GM21360 (cell line): ENCODE measurements at regions not wholly inside any gene's neighbourhood (a gene's known extent, or its start where the extent isn't known, plus 50 kb on each side); places are given as distances from the start of the nearest gene placed in this dataset.
"Not testable (repeated sequence)": the region's sequence is repeated elsewhere in the genome, so short reads cannot be mapped to it uniquely, and the experiment has no call there.

Experiments
- ATAC-seq: cut with Tn5 transposase; IDR thresholded peaks from one replicate; pipeline ENCODE4 v1.9.1; 2021; ENCODE audit warnings: mild to moderate bottlenecking, moderate library complexity; ENCODE audit not compliant: unreplicated experiment

DNA sequence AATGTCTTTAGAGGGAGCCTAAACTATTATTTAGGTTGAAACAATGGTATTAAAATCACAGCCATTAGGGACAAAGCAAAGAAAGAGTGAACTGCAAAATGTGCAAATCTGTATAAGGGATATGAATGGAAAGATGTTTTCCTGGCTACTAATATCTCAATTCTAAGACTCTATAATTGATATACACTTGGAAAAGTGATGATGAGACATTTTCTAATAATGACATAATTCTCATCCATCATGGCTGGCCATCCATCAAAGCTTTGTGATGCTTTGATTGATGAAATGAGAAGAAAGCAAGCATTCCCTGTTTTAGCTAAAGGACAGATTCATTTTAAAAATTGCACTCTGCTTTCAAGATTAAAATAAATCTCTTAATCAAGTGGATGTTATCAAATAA lies 965.5 kb upstream of the IGFBP7 start:
- no peak for ATAC-seq

DNA sequence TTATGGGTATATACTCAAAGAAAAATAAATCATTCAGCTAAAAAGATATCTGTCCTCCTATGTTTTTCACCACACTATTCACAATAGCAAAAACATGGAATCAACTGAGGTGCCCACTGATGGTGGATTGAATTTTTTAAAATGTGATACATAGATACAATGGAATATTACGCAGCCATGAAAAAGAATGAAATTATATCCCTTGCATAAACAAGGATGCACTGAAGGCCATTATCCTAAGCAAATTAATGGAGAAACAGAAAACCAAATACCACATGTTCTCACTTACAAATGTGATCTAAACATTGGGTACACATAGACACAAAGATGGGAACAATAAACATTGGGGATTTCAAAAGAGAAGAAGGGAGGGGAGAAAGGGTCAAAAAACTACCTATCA lies 964.2 kb upstream of the IGFBP7 start:
- ATAC-seq, result no peak

- ATAC-seq, result no peak
Observed at GRCh38 chr4:58070726-58071125, 960.5 kb upstream of the IGFBP7 start.

DNA sequence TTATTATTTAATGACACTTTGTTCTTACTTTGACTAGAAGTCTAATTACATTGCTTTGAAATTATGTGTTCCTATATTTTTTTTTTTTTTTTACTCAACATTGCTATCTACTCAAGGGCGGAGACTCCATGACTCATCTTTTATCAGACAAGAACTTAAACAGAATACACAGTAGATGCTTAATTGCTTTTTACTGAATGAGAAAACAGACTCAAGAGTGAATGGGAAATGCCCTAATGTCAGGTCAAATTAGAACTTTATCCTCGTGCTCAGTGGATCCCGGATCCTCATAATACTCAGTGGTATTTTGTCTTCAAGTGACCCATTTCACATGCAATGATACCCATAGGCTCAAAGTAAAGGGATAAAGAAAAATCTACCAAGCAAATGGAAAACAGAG lies 954.5 kb upstream of the IGFBP7 start:
- no peak for ATAC-seq

DNA sequence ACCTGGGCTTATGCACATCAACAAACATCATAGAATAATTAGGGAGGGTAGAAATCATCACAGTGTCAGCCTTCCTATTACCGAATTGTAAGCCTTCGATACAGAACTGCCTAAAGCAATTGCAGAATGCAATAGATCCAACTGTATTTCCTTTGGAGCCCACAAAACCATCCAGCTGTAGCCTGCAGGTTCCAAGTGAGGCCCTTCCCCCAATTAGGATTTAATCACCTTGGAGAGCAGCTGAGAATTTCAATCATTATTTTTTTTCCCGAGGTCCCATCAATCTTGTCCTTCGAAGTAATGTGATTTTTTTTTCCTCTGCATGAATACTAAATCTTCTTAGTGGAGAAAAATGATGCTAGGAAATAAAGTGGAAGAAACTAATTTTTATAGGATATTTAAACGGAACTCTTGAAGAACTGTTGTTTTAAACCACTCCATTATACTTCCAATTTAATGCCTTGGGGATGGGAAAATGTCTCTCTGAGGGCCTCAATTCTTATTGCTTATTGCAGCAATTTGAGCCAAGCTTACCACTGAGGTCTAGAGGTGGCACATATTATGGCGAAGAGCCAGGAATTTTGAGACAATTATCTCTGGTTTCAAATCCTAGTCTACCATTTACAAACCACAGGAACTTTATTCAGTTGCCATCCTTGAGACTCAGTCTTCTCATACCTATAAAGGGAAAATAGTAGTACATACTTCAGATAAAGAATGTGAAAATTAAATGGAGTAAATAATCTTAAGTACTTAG lies 953.4 kb upstream of the IGFBP7 start:
- no peak for ATAC-seq

DNA sequence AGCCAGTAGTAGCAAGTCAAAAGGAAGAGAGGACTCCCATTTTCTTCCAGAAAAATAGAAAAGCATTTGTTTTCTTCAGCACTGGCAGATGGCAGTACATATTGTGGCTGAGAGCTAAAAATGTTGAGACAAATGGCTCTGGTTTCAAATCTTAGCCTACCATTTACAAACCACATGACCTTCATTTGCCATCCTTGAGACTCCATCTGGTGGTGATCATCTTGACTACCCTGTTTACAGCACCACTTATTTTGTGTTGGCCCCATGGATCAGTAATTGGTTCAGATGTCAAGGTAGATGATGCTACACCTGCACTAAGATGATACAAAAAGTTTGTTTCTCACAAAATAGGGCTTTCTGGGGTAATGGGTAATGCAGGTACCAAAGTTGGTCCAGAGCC lies 951.8 kb upstream of the IGFBP7 start:
- ATAC-seq, result no peak

DNA sequence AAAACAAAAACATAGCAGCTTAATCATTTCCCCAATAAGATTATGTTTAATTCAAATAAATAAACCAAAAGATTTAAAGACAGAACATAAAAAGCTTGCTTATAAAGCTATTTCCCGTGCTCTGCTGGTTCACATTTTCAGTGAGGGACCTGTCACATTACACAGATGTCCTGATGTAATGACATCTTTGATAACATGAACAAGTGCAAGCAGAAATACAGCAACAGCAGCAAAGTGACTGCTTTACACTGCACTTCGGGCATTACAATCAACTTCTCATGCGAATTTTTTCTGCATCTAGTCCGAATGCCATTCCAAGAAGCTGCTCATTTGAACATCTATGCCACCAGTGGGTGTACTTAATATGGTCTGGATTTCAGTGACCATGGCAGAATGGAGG lies 940.3 kb upstream of the IGFBP7 start:
- no peak for ATAC-seq

DNA sequence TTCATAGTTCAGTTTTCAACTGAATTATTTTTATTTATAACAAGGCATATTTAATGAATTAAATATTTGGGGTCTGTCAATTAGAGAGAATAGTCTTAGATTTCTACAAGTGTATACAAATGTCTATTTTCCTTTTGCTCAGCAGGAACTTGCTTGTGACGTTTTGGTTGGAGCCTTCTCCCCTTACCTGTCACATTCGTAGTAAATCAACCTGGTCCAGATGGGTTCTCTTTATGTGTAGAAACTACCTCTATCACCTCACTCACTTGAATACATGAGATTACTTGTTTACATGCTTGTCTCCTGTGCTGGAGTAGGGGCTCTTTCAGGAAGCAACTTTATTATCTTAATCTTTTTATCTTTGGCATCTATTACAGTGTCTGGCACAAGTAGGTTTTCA lies 938.3 kb upstream of the IGFBP7 start:
- no peak for ATAC-seq

- no peak for ATAC-seq
Observed at GRCh38 chr4:58042176-58042575, 932.0 kb upstream of the IGFBP7 start.

DNA sequence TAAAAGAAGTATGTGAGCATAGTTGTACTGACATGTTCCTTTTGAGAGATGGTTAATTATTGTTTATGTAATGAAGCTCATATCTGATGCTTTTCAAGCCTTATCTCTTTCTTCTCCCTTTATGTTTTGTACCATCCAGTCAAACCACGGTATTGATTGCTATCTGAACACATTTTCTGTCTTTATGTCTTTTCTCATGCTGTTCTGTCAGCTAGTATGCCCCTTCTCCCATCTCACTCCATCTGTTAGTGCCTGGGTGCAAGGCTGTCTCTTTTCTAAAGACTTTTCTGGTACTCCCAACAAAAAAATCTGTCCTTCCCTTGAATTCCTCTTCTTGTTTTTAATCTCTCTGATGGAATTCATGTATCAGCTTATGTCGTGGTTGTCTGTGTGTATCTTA lies 883.8 kb upstream of the IGFBP7 start:
- no peak for ATAC-seq

DNA sequence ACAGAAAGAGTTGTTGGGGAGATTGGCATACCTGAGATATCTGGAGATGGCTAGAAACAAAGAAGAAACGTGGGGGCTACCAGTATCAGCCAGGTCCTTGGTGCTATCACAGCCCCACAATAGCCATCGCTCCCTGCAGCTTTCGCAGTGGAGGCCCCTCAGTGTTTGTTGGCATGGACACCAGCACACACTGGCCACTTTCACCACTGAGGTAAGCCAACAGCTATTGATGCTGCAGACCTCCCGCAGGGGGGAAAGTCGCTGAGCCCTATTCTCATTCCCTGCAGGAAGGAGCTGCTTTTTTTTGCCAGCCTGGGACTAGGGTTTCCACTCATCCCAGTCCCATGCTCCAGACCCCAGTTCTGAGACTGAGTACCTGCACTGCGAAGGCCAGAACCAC lies 879.2 kb upstream of the IGFBP7 start:
- no peak for ATAC-seq

DNA sequence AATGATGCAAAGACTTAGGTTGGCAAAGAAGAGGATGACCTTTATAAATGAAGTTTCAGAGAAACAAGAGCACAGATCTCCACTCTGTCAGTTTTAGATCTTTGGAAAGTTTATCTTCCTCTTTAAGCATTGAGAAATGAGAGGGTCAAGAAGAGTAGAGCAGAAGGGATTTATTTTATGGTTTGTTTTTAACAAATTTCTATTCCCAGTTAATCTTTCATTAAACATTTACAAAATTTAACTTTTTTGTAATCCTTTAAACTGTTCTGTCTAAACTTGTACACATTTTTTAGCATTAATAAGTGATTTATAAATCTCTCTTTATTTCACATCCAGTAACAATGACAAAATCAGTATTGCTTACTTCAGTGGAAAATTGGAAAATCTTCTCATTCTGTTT lies 875.0 kb upstream of the IGFBP7 start:
- no peak for ATAC-seq

GRCh38 chr4:57981123-57981522 lies 870.9 kb upstream of the IGFBP7 start:
- ATAC-seq, result no peak

- no peak for ATAC-seq
Observed at GRCh38 chr4:57974821-57975220, 864.6 kb upstream of the IGFBP7 start.

GRCh38 chr4:57973819-57974218 lies 863.6 kb upstream of the IGFBP7 start:
- no peak for ATAC-seq

DNA sequence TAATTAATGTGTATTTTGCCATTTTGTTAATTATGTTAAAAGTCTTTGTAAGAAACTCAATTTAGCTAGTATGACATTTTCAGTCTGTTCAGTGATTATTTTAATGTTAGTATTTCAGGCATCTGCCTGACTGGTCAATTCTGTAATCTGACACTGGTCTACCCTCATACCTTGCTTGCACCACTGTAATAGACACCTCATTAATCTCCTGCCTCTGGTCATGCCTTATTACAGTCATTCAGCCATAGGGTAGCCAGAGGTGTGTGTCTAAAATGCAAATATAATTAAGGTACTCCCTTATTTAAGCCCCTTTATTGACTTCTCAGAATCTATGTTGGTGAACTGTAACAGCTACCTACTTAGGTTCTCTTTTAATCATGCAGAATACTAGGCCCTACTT lies 861.1 kb upstream of the IGFBP7 start:
- no peak for ATAC-seq

GRCh38 chr4:57966987-57967760 lies 857.0 kb upstream of the IGFBP7 start:
- ATAC-seq, result no peak

DNA sequence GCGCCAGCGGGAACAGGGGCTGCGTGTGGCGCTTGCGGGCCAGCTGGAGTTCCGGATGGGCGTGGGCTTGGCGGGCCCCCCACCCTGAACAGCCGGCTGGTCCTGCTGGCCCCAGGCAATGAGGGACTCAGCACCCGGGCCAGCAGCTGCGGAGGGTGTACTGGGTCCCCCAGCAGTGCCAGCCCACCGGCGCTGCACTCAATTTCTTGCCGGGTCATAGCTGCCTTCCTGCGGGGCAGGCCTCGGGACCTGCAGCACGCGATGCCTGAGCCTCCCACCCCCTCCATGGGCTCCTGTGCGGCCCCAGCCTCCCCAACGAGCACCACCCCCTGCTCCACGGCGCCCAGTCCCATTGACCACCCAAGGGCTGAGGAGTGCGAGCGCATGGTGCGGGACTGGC lies 855.2 kb upstream of the IGFBP7 start:
- not testable (repeated sequence) for ATAC-seq

GRCh38 chr4:57945298-57945697 lies 835.1 kb upstream of the IGFBP7 start:
- no peak for ATAC-seq

DNA sequence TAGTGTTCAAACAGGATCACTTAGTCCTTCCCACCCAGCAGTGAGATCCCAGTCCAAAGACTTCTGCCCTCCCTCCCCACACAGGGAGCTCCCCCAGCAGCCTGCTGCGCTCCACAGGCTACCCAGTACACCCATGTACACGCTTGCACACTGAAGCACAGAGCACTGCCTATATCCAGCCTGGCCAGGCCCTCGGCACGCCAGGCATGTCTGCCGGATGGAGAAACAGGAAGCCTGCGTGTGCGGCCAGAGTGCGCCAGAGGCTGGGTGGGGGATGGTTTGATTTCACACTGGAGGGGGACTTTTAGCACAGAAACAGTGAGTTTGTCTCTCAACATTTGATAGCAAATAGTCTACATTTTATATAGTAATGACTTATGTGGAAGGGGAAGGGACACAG lies 833.5 kb upstream of the IGFBP7 start:
- ATAC-seq, result no peak

- ATAC-seq, result not testable (repeated sequence)
Observed at GRCh38 chr4:57937326-57937725, 827.1 kb upstream of the IGFBP7 start.

DNA sequence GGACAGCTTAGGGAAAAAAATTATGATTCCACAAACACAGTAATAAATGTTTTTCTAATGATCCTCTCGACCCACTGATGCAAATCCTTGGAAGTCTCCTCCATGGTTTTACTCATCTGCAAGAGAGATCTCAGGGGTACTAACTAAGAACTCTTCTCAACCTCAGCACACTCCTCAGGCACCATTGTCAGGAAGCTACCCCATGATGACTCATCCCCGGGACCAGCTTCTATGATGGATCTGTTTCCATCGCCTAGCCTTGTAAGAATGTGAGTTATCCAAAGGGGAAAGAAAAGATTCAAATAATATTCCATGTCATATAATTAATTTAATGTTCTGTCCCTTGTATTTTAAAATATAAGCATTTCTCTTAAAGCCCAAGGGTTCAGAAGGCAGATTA lies 816.1 kb upstream of the IGFBP7 start:
- no peak for ATAC-seq

- ATAC-seq, result no peak
Observed at GRCh38 chr4:57924951-57925350, 814.8 kb upstream of the IGFBP7 start.
